ENCODE measurements at regions not wholly inside any gene's neighbourhood (a gene's known extent, or its start where the extent isn't known, plus 50 kb on each side); places are given as distances from the start of the nearest gene placed in this dataset.
"Not testable (repeated sequence)": the region's sequence is repeated elsewhere in the genome, so short reads cannot be mapped to it uniquely, and the experiment has no call there.

DNA sequence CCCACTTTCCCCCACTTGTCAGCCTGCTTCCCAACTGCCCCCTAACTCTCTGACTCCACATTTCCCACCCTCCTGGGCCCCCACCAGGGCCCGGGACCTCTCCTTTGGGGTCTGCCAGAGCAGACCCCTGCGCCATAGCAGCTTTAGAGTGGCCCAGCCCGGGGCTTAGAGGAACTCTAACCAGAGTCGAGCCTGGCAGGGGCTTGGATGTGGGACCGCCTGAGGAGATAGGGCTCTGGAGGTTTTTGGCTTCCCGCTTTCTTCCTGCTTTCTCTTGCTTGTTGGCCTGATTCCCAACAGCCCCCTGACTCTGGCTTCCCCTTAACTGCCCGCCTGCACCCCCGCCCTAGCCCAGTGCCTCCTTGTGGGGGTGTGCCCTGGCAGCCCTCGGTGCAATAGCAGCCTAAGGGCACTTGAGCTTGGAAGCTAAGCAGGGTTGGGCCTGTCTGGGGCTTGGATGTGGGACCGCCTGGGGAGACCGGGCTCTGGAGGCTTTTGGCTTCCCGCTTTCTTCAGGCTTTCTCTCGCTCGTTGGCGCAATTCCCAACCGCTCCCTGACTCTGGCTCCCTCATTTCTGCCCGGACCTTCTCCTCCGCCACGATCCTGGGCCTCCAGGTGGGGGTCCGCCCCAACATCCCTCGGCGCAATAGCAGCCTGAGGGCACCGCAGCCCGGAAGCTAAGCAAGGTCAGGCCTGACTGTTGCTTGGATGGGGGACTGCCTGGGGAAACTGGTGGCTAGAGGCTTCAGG, 2292.0 kb downstream of the TP53TG3F start:
- no peak for DNase-seq (ENCODE audit: low spot score)

DNA sequence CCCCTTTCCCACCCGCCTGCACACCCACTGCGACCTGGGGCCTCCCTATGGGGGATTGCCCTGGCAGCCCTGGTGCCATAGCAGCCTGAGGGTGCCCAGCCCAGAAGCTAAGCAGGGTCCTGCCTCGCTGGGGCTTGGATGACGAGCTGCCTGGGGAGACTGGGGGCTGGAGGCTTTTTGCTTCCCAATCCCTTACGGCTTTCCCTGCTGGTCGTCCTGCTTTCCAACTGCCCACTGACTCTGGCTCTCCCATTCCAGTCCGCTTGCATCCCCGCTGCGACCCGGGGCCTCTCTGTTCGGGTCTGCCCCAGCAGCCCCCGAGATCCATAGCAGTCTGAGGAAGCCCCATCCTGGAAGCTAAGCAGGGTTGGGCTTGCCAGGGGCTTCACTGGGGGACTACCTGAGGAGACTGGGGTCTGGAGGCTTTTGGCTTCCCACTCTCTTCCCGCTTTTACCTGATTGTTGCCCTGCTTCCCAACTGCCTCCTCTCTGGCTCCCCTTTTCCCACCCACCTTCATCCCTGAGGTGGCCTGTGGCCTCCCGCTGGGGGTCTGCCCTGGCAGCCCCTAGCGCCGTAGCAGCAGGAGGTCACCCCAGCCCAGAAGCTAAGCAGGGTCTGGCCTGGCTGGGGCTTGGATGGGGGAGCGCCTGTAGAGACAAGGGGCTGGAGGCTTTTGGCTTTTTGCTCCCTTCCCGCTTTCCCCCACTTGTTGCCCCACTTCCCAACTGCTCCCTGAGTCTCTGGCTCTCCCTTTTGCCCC, 2292.8 kb downstream of the TP53TG3F start:
- no peak for DNase-seq (ENCODE audit: low spot score)

DNA sequence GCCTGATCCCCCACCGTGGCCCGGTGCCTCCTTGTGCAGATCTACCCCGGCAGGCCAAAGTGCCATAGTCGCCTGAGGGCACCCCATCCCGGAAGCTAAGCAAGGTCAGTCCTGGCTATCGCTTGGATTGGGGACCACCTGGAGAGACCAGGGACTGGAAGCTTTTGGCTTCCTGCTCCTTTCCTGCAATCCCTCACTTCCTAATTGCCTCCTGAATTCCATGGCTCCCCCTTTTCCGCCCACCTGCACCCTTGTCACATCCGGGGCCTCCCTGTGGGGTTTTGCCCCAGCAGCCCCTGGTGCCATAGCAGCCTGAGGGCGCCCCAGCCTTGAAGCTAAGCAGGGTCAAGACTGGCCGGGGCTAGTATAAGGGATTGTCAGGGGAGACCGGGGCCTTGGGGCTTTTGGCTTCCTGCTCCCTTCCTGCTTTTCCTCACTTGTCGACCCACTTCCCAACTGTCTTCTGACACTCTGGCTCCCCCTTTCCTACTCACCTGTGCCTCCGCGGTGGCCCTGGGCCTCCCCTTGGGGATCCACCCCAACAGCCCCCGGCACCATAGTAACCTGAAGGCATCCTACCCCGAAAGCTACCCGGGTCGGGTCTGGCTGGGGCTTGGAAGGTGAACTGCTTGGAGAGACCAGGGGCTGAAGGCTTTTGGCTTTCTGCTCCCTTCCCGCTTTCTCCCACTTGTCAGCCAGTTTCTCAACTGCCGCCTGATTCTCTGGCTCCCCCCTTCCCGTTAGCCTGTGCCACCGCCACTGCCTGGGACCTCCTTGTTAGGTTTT, 2293.6 kb downstream of the TP53TG3F start:
- no peak for DNase-seq (ENCODE audit: low spot score)

DNA sequence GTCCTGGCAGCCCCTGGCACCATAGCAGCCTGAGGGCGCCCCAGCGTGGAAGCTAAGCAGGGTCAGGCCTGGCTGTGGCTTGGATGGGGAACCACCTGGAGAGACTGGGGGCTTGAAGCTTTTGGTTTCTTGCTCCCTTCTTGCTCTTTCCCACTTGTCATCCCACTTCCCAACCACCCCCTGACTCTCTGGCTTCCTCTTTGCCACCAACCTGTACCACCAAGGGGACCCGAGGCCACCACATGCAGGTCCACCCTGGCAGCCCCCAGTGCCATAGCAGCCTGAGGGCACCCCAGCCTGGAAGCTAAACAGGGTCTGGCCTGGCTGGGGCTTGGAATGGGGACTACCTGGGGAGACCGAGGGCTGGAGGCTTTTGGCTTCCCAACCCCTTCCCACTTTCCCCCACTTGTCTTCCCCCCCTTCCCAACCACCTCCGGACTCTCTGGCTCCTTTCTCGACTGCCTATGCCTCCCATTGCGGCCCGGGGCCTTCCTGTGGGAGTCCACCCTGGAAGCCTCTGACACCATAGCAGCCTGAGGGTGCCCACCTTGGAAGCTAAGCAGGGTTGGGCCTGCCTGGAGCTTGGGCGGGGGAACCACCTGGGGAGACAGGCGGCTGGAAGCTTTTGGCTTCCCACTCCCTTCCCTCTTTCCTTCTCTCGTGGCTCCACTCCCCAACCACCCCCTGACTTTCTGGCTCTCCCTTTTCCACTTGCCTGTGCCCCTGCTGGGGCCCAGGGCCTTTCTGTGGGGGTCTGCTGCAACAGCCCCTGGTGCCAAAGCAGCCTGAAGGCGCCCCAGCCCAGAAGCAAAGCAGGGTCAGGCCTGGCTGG, 2294.4 kb downstream of the TP53TG3F start:
- no peak for DNase-seq (ENCODE audit: low spot score)

DNA sequence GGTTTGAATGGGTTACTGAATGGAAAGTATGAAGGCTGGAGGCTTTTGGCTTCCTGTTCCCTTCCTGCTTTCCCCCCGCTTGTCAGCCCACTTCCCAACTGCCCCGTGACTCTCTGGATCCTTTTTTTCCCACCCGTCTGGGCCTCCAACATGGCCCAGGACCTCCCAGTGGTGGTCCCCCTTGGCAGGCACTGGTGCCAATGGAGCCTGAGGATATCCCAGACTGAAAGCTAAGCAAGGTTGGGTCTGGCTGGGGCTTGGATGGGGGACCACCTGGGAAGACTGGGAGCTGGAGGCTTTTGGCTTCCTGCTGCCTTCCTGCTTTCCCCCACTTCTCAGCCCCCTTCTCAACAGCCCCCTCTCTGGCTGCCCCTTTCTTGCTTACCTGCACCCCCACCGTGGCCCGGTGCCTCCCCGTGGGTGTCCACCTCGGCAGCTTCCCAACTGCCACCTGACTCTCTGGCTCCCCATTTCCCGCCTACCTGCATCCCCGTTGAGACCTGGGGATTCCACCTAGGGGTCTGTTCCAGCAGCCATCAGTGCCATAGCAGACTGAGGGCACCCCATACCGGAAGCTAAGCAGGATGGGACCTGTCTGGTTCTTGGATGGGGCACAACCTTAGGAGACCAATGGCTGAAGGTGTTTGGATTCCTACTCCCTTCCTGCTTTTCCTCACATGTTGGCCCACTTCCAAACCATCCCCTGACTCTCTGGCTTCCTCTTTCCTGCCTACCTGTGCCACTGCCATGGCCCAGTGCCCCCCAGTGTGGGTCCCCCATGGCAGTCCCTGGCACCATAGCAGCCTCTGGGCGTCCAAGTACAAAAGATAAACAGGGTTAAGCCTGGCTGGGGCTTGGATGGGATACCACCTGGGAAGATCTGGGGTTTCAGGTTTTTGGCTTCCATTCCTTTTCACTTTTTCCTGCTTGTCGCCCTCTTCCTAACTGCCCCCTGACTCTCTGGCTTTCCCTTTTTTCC, 2295.3 kb downstream of the TP53TG3F start:
- DNase-seq (ENCODE audit: low spot score): no peak

DNA sequence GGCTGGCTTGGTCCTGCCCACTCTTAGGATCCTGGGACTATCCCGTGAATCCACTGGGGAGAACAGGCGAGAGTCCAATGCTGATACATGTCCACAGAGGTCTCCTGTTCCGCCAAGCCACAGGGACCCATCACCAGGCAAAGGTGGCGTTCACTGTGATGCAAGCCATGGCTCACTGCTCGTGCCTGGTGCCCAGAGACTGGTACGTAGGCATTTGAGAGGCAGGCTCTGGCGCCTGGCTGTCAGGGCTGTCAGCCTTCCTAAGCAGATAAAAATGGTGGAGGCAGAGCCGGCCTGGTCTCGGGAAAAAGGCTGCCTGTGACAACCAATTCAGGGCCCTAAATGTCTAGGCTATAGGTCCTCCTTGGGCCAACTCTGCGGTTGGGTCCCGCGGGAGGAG, 2329.0 kb downstream of the TP53TG3F start:
- no peak for DNase-seq (ENCODE audit: low spot score)

DNA sequence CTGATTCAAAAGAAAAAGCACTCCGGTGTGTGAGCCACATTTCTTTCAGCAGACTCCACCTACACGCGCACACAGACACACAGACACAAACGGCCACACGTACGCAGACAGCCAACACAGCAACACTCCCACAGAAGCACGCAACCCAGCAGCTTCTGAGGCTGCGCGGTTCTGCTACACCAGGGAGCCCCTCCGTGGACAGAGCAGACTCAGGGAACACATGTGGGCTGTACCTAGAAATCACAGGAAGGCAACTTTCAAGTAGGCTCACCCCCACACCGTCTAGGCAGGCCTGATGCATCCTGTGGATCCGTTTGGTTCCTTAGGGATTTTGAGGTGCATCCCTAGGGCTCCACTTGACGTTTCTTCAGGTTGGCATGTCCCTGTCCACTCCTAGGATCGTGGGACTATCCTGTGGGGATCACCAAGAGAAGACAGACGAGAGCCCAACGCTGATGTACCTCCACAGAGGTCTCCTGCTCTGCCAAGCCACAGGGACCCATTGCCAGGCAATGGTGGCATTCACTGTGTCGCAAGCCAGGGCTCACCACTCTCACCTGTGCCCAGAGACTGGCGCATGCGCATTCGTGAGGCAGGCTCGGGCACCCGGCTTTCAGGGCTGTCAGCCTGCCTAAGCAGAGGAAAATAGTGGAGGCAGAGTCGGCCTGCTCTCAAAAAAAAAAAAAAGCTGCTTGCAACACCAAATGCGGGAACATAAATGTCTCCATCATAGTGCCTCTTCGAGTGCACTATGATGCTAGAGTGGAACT, 2333.3 kb downstream of the TP53TG3F start:
- DNase-seq (ENCODE audit: low spot score): no peak

DNA sequence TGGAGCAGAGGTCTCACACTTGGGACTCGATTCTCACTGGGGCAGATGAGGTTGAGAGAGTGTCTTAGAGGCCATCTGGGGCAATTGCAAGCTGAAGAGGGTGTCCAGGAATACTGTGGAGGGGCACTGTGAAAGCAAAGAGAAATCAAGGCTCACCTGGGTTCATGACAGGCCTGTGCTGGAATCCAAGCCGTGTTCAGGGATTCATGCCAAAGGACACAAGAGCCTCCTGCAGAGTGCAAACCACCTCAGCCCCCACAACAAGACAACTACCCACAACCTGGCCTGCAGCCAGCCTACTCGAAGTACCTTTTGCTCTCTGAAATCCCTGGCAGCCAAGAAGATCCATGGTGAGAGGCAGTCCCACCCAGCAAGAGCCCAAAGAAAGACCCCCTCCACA, 2334.2 kb downstream of the TP53TG3F start:
- no peak for DNase-seq (ENCODE audit: low spot score)

DNA sequence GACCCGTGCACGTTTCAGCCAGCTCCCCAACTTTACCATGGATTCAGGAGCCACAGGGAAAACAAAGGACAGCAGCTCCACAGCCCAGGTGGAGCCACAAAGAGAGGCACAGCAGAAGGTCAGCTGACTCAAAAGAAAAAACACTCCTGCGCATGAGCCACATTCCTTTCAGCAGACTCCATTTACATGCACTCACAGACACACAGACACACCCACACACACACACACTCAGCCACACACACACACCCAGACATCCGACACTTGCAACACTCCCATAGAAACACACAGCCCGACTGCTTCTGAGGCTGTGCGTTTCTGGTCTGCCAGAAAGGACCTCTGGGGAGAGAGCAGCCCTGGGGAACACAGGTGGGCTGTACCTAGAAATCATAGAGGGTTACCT, 2335.5 kb downstream of the TP53TG3F start:
- no peak for DNase-seq (ENCODE audit: low spot score)

DNA sequence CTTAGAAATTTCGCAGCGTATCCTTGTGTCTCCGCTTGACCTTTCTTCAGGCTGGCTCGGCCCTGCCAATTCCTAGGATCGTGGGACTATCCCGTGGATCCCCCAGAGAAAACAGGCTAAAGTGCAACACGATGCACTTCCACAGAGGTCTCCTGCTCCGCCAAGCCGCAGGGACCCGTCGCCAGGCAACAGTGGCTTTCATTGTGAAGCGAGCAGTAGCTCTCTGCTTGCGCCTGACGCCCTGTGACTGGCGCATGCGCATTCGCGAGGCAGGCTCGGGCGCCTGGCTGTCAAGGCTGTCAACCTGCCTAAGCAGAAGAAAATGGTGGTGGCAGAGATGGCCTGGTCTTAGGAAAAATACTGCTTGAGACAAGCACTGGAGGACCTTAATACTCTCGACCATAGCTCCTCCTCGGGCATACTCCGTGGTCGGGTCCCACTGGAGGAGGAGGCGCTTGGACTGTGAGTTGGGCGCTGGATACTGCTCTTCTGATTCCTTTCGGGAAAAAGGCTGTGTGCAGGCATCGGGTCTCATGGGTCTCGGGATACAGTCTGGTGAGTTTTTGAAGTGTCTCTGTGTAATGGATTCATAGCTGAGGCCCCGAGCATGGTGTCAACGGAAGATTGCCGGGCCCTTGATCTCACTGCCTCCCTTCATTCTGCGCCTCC, 2336.1 kb downstream of the TP53TG3F start:
- DNase-seq (ENCODE audit: low spot score): no peak

DNA sequence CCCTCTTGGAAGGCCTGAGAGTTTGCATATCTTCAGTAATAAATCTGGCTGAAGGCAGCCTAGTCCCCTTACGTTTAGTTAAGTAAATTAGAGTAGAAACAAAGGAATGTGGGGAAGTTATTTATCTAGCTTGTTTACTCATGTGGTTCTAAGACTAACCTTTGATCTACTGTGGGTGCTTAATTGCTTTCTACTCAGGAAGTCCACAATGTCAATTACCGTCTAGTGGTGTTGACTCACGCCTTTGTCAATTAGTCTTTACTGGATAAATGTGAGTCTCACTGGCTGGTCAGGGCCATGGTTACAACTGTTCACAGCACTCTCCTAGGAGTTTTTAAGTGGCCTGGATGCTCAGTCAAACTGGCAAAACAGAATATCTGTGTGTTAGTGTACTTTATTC, 2338.4 kb downstream of the TP53TG3F start:
- no peak for DNase-seq (ENCODE audit: low spot score)

DNA sequence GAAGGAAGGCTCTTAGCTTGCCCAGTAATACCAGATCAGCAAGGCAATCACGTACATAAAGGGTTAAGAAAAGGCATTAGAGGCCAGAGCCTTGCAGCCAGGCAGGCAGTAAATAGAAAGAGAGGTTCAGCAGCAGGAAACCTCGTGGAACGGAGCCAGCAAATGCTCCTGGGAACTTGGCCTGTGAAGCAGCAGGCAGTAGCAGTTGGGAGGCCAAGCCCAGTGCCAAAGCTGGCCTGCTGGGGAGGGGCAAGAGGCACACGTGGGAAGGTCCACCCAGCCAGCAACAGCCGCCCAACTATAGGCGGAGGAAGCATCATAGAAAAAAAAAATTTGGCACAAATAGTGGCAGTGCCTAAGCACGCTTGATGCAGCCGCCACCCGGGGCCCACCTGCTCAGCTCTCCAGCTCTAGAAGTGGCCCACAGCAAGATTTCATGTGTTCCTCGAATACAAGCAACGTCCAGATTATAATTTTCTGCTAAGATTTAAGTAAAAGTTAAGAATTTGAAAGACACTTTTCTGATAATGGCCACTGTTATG, 2339.5 kb downstream of the TP53TG3F start:
- no peak for DNase-seq (ENCODE audit: low spot score)

DNA sequence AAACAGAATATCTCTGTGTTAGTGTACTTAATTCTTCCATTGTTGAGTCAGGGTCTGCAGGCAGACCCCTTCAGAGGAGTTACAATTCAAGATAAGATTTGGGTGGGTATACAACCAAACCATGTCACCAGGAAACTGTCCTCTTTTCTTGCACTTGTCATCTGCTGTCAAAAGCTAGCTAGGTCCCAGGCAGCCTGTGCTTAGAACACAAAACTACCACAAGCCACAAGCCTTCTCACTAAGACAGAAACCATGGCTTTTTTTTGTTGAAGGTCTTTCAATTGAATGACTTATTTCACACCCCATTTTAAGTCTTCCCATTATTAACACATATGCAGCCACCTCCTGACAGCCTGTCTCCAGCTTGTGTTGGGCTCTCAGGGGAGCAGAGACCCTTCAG, 2345.1 kb downstream of the TP53TG3F start:
- DNase-seq (ENCODE audit: low spot score): not testable (repeated sequence)

DNA sequence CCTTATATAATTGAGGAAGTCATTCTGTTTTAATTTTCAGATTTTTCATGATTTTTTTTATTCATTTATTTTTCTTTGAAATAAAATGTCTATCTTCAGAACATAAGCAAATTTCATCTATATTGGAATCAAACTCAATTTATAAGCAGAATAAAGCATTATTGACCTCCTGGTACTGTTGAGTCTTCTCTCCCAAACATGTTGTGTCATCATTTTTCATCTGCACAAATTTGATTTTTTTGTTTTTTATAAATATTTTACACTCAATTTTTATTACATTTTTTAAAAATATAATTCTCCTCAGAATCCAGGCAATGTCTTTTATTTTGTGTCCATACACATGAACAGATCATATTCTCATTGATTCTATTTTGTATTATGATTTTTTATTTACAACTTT, 2363.9 kb downstream of the TP53TG3F start:
- DNase-seq (ENCODE audit: low spot score): no peak

DNA sequence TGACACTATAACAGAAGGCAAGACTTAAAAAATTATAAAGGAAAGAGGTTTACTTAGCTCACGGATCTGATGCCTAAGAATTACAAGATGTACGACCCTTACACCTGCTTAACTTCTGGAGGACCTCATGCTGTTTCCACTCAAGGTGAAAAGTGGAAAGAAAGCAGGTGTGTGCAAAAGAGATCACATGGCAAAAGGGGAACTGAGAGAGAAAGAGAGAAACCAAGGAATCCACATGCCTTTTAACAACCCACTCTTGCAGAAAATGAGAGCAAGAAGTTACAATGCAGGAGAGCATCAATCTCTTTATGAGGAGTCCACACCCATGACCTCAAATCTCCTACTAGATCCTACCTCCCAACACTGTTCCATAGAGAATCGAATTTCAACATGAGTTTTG, 2382.2 kb downstream of the TP53TG3F start:
- DNase-seq (ENCODE audit: low spot score): no peak

DNA sequence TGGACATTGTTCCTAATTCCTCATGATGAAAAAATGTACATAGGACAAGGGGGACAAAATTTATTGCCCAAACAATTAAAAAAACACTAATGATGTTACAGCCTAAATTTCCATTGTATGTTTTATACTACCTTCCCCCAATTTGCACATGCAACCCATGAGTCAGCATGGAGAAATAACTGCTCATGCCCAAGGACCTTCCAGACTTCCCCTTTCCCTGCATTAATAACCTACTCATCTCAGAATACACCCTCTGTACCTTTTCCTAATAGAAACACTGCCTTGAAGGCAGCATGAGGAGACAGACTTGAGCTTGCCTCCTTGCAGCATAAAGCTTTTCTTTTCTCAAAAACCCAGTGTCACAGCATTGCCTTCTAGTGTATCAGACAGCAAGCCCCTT, 2402.8 kb downstream of the TP53TG3F start:
- DNase-seq (ENCODE audit: low spot score): no peak

DNA sequence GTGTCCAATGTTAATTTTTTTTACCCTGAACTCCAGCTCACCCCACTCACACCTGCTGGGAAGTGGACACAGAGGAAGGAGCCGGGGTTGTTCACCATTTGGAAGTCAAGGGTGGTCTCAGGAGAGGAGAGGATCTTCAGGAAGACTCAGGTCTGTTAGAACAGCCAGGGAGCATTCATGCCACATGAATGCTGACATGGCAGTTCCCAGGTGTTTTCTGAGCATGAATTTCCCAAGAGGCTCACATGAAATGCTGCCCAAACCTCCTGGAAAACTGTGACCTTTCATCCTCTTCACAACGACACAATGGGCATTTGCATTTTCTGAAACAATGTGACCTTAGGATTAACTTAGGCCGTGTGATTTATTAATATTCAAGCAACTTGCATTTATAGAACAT, 2409.2 kb downstream of the TP53TG3F start:
- no peak for DNase-seq (ENCODE audit: low spot score)

DNA sequence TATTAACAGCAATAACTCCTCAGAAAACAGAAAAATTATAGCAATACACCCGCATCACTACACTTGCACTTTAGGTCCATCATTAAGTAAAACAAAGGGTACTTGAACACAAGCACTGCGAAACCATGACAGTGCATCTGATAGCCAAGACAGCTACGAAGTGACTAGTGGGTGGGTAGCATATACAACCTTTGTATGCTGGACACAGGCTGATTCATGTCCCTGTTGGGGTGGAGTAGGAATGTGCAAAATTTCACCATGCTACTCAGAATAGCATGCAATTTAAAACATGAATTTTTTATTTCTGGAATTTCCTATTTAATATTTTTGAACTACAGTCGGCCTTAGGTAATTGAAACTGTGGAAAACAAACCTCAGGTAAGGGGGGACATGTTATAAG, 2414.1 kb downstream of the TP53TG3F start:
- no peak for DNase-seq (ENCODE audit: low spot score)

DNA sequence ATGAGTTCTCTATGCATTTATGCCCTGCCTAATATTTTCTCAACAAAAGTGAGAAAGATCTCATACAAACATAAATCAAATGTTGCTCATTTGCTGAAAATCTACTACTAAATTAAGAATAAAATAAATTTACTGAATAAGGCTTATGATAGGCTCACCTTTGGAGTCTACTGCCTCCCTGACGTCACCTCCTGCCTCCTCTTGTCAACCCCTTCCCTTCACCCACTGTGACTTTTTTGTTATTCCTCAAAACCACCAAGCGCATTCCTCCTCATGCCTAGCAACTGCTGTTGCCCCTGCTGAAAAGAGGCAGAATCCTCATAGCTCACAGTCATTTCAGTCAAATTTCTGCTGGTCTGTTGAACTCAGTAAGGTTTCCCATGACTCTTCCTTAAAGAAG, 2422.2 kb downstream of the TP53TG3F start:
- DNase-seq (ENCODE audit: low spot score): no peak
